Stimulated activated CD4-positive, alpha-beta T cell treated with anti-CD3 and anti-CD28 coated beads, Interleukin-4, amount 100 ng/mL, for 24 hours (primary cell): ENCODE measurements at regions not wholly inside any gene's neighbourhood (a gene's known extent, or its start where the extent isn't known, plus 50 kb on each side); places are given as distances from the start of the nearest gene placed in this dataset.
"Not testable (repeated sequence)": the region's sequence is repeated elsewhere in the genome, so short reads cannot be mapped to it uniquely, and the experiment has no call there.

Source experiments
- DNase-seq: peaks from one replicate; pipeline ENCODE4 v3.0.0-alpha.2; 2020

- no peak for DNase-seq
These were observed 332.4 kb downstream of the IRS1 start for GRCh38 chr2:226467221-226467620.

- DNase-seq = no peak
These were observed 333.0 kb downstream of the IRS1 start for GRCh38 chr2:226466589-226466988.

- no peak for DNase-seq
These were observed 333.5 kb downstream of the IRS1 start for GRCh38 chr2:226466124-226466523.

- DNase-seq = no peak
These were observed 335.2 kb downstream of the IRS1 start for GRCh38 chr2:226464380-226464779.

GRCh38 chr2:226463154-226463553 lies 336.5 kb downstream of the IRS1 start:
- DNase-seq = no peak

- DNase-seq = no peak
These were observed 337.6 kb downstream of the IRS1 start for GRCh38 chr2:226461981-226462380.

GRCh38 chr2:226456144-226456543 lies 343.5 kb downstream of the IRS1 start:
- DNase-seq = not testable (repeated sequence)

GRCh38 chr2:226452768-226453167 lies 346.9 kb downstream of the IRS1 start:
- no peak for DNase-seq

GRCh38 chr2:226451486-226451885 lies 348.1 kb downstream of the IRS1 start:
- no peak for DNase-seq

- no peak for DNase-seq
These were observed 349.5 kb downstream of the IRS1 start for GRCh38 chr2:226450141-226450540.

GRCh38 chr2:226447338-226448300 lies 352.0 kb downstream of the IRS1 start:
- DNase-seq = no peak

GRCh38 chr2:226446406-226447001 lies 353.1 kb downstream of the IRS1 start:
- DNase-seq = no peak

GRCh38 chr2:226445216-226445861 lies 354.3 kb downstream of the IRS1 start:
- no peak for DNase-seq

- no peak for DNase-seq
These were observed 356.5 kb downstream of the IRS1 start for GRCh38 chr2:226443112-226443511.

GRCh38 chr2:226440127-226440918 lies 359.3 kb downstream of the IRS1 start:
- DNase-seq = no peak

- no peak for DNase-seq
These were observed 360.3 kb downstream of the IRS1 start for GRCh38 chr2:226439337-226439736.

GRCh38 chr2:226435146-226435545 lies 364.5 kb downstream of the IRS1 start:
- DNase-seq = no peak

- no peak for DNase-seq
These were observed 364.9 kb downstream of the IRS1 start for GRCh38 chr2:226434702-226435101.

GRCh38 chr2:226431288-226431948 lies 368.2 kb downstream of the IRS1 start:
- DNase-seq = no peak

GRCh38 chr2:226429476-226429875 lies 370.1 kb downstream of the IRS1 start:
- DNase-seq = no peak

- no peak for DNase-seq
These were observed 371.9 kb downstream of the IRS1 start for GRCh38 chr2:226427538-226428307.
